Neural cell (in vitro differentiated cells): ENCODE measurements at regions not wholly inside any gene's neighbourhood (a gene's known extent, or its start where the extent isn't known, plus 50 kb on each side); places are given as distances from the start of the nearest gene placed in this dataset.

Experiments
- H2AFZ ChIP-seq: fragments of 200-600, 300-800 bp; sonication (generic), shearing (Covaris generic); 2 replicates; pipeline ENCODE4 v1.6.0; 2014; ENCODE audit warnings: low read depth, mild to moderate bottlenecking, antibody characterized with exemption, low read length, moderate library complexity
- H3F3A ChIP-seq: fragments of 200-600 bp; shearing (Covaris generic); 2 replicates; pipeline ENCODE4 v1.6.1; 2016; ENCODE audit warnings: mild to moderate bottlenecking, moderate library complexity, mixed read lengths, antibody characterized with exemption, low read length; ENCODE audit not compliant: insufficient read depth, poor library complexity, severe bottlenecking
- H3K27ac ChIP-seq: fragments of 200-600, 300-800 bp; sonication (generic), shearing (Covaris generic); 2 replicates; pipeline ENCODE4 v1.5.1; 2014; ENCODE audit warnings: mild to moderate bottlenecking, low read length, moderate library complexity
- H3K27me3 ChIP-seq: fragments of 300-800, 200-600 bp; sonication (generic), shearing (Covaris generic); 2 replicates; pipeline ENCODE4 v1.6.0; 2014; ENCODE audit warnings: mild to moderate bottlenecking, low read depth, low read length, moderate library complexity; ENCODE audit not compliant: insufficient read depth
- H3K36me3 ChIP-seq: fragments of 300-800, 200-600 bp; sonication (generic), shearing (Covaris generic); 2 replicates; pipeline ENCODE4 v1.5.1; 2014; ENCODE audit warnings: mild to moderate bottlenecking, antibody characterized with exemption, low read length, moderate library complexity; ENCODE audit not compliant: insufficient read depth
- H3K4me2 ChIP-seq: fragments of 300-800, 200-600 bp; sonication (generic), shearing (Covaris generic); 2 replicates; pipeline ENCODE4 v1.6.0; 2014; ENCODE audit warnings: mild to moderate bottlenecking, low read length
- H3K4me3 ChIP-seq: fragments of 300-800, 200-600 bp; sonication (generic), shearing (Covaris generic); 2 replicates; pipeline ENCODE4 v1.5.1; 2014; ENCODE audit warnings: mild to moderate bottlenecking, low read length, moderate library complexity
- H3K79me2 ChIP-seq: fragments of 200-600 bp; shearing (Covaris generic); replicated peaks from 2 replicates; pipeline ENCODE4 v1.6.0; 2014; ENCODE audit warnings: mild to moderate bottlenecking, low read length, moderate library complexity; ENCODE audit not compliant: insufficient read depth
- H3K9ac ChIP-seq: fragments of 300-800, 200-600 bp; sonication (generic), shearing (Covaris generic); 2 replicates; pipeline ENCODE4 v1.6.1; 2016; ENCODE audit warnings: mild to moderate bottlenecking, low read length, mixed read lengths
- H3K9me2 ChIP-seq: fragments of 200-600 bp; shearing (Covaris generic); 2 replicates; pipeline ENCODE4 v1.6.1; 2016; ENCODE audit warnings: mild to moderate bottlenecking, low read length, mixed read lengths; ENCODE audit not compliant: insufficient read depth
- H3K9me3 ChIP-seq: fragments of 200-600, 300-800 bp; sonication (generic), shearing (Covaris generic); 2 replicates; pipeline ENCODE4 v1.6.1; 2016; ENCODE audit warnings: mild to moderate bottlenecking, mixed run types, low read length, moderate library complexity, mixed read lengths
- H4K20me1 ChIP-seq: fragments of 200-600 bp; shearing (Covaris generic); 2 replicates; pipeline ENCODE4 v1.6.1; 2016; ENCODE audit warnings: mild to moderate bottlenecking, mixed run types; ENCODE audit not compliant: insufficient read depth
- CTCF ChIP-seq: fragments of 450-650 bp; IDR thresholded peaks from 2 replicates; pipeline ENCODE4 v1.5.1; 2014; ENCODE audit warnings: antibody characterized with exemption, mild to moderate bottlenecking, moderate library complexity; ENCODE audit not compliant: poor library complexity, severe bottlenecking
- EP300 ChIP-seq: fragments of 450-650 bp; conservative IDR thresholded peaks from 2 replicates; pipeline ENCODE4 v1.6.1; 2014; ENCODE audit warnings: antibody characterized with exemption, mild to moderate bottlenecking, moderate library complexity; ENCODE audit not compliant: poor library complexity, severe bottlenecking
- EZH2 ChIP-seq: fragments of 200-600, 300-800 bp; shearing (Covaris generic), sonication (generic); IDR thresholded peaks from 2 replicates; pipeline ENCODE4 v1.6.1; 2014; ENCODE audit warnings: antibody characterized with exemption, low read length, borderline replicate concordance, mild to moderate bottlenecking; ENCODE audit not compliant: insufficient read depth, poor library complexity, severe bottlenecking
- MXI1 ChIP-seq: fragments of 450-650 bp; conservative IDR thresholded peaks from 2 replicates; pipeline ENCODE4 v1.6.1; 2014; ENCODE audit warnings: antibody characterized with exemption, mild to moderate bottlenecking; ENCODE audit not compliant: poor library complexity, severe bottlenecking
- POLR2AphosphoS5 ChIP-seq: IDR thresholded peaks from 2 replicates; pipeline ENCODE4 v1.6.1; 2012
- RAD21 ChIP-seq: fragments of 450-650 bp; conservative IDR thresholded peaks from 2 replicates; pipeline ENCODE4 v1.6.1; 2014; ENCODE audit warnings: antibody characterized with exemption, mild to moderate bottlenecking, moderate library complexity
- REST ChIP-seq: IDR thresholded peaks from 2 replicates; pipeline ENCODE4 v1.6.1; 2012; ENCODE audit warnings: borderline replicate concordance
- SMC3 ChIP-seq: fragments of 450-650 bp; conservative IDR thresholded peaks from 2 replicates; pipeline ENCODE4 v1.6.1; 2014; ENCODE audit warnings: antibody characterized with exemption, mild to moderate bottlenecking, moderate library complexity; ENCODE audit not compliant: poor library complexity
- TAF1 ChIP-seq: IDR thresholded peaks from 2 replicates; pipeline ENCODE4 v1.6.1; 2012; ENCODE audit warnings: low read depth

GRCh38 chr1:4109628-4109940, 209.5 kb upstream of the C1orf174 start:
- Histone ChIP-seq H3K9me2 (no peaks in the 10 kb centered on the region), H3K79me2 (no peaks in the 10 kb centered on the region), H3K4me3 (no peak overlapping the region), H2AFZ (no peak overlapping the region), H3K4me2 (no peak overlapping the region), H3F3A (no peaks in the 10 kb centered on the region), H3K9ac (no peak overlapping the region), H3K36me3 (no peaks in the 10 kb centered on the region), H4K20me1 (no peaks in the 10 kb centered on the region), H3K27me3 (no peaks in the 10 kb centered on the region), H3K9me3 (no peaks in the 10 kb centered on the region), H3K27ac (no peak overlapping the region)
- TF ChIP-seq RAD21: no peak
- TF ChIP-seq POLR2AphosphoS5: no peak
- TF ChIP-seq TAF1: no peak
- TF ChIP-seq REST: no peak
- no peak for TF ChIP-seq EZH2
- no peak for TF ChIP-seq MXI1
- no peak for TF ChIP-seq SMC3
- TF ChIP-seq CTCF: no peak
- TF ChIP-seq EP300: no peak

- Histone ChIP-seq H3K9me3 (no peaks in the 10 kb centered on the region), H2AFZ (no peak overlapping the region), H3K27me3 (no peaks in the 10 kb centered on the region), H4K20me1 (no peaks in the 10 kb centered on the region), H3K79me2 (no peaks in the 10 kb centered on the region), H3F3A (no peaks in the 10 kb centered on the region), H3K27ac (no peak overlapping the region), H3K4me3 (no peak overlapping the region), H3K4me2 (no peak overlapping the region), H3K36me3 (no peaks in the 10 kb centered on the region), H3K9ac (no peak overlapping the region), H3K9me2 (no peaks in the 10 kb centered on the region)
- no peak for TF ChIP-seq MXI1
- no peak for TF ChIP-seq RAD21
- no peak for TF ChIP-seq CTCF
- no peak for TF ChIP-seq SMC3
- TF ChIP-seq EP300: no peak
- no peak for TF ChIP-seq REST
- TF ChIP-seq POLR2AphosphoS5: no peak
- TF ChIP-seq TAF1: no peak
- TF ChIP-seq EZH2: no peak
Observed at GRCh38 chr1:4110888-4111287, 210.8 kb upstream of the C1orf174 start.
